ENCODE measurements at regions not wholly inside any gene's neighbourhood (a gene's known extent, or its start where the extent isn't known, plus 50 kb on each side); places are given as distances from the start of the nearest gene placed in this dataset.

GRCh38 chr12:126949558-126949957 lies 1317.4 kb upstream of the TMEM132C start:
- no peak for TF ChIP-seq CTCF (IDR thresholded peaks at IDR 0.05; ENCODE audit: insufficient read depth, low read length, poor library complexity, severe bottlenecking)
- H3K36me3 ChIP-seq (ENCODE audit: control insufficient read depth, insufficient read depth, low read length) = no peaks in the 10 kb centered on the region
- no peak overlapping the region for H3K4me3 ChIP-seq (replicated peaks; ENCODE audit: low read depth, low read length)
- H3K27me3 ChIP-seq (replicated peaks; ENCODE audit: control insufficient read depth, insufficient read depth, low read length) = no peaks in the 10 kb centered on the region
- no peak for DNase-seq (ENCODE audit: extremely low read depth, insufficient read length)

- H3K27me3 ChIP-seq (replicated peaks; ENCODE audit: control insufficient read depth, insufficient read depth, low read length) = no peaks in the 10 kb centered on the region
Measured at GRCh38 chr12:126950266-126950665, 1316.7 kb upstream of the TMEM132C start.

GRCh38 chr12:126952096-126953007 lies 1314.6 kb upstream of the TMEM132C start:
- no peaks in the 10 kb centered on the region for H3K36me3 ChIP-seq (ENCODE audit: control insufficient read depth, insufficient read depth, low read length)
- H3K4me3 ChIP-seq (replicated peaks; ENCODE audit: low read depth, low read length) = no peak overlapping the region
- DNase-seq (ENCODE audit: extremely low read depth, insufficient read length) = no peak
- TF ChIP-seq CTCF (IDR thresholded peaks at IDR 0.05; ENCODE audit: insufficient read depth, low read length, poor library complexity, severe bottlenecking) = no peak
- no peaks in the 10 kb centered on the region for H3K27me3 ChIP-seq (replicated peaks; ENCODE audit: control insufficient read depth, insufficient read depth, low read length)

More at GRCh38 chr12:126950266-126950665, 1316.7 kb upstream of the TMEM132C start:
- no peak overlapping the region for H3K4me3 ChIP-seq (replicated peaks; ENCODE audit: low read depth, low read length)
- no peak for DNase-seq (ENCODE audit: extremely low read depth, insufficient read length)
- no peaks in the 10 kb centered on the region for H3K36me3 ChIP-seq (ENCODE audit: control insufficient read depth, insufficient read depth, low read length)
- no peak for TF ChIP-seq CTCF (IDR thresholded peaks at IDR 0.05; ENCODE audit: insufficient read depth, low read length, poor library complexity, severe bottlenecking)

GRCh38 chr12:126953365-126953889 lies 1313.5 kb upstream of the TMEM132C start:
- no peaks in the 10 kb centered on the region for H3K27me3 ChIP-seq (replicated peaks; ENCODE audit: control insufficient read depth, insufficient read depth, low read length)
- H3K4me3 ChIP-seq (replicated peaks; ENCODE audit: low read depth, low read length) = no peak overlapping the region
- TF ChIP-seq CTCF (IDR thresholded peaks at IDR 0.05; ENCODE audit: insufficient read depth, low read length, poor library complexity, severe bottlenecking) = no peak
- no peak for DNase-seq (ENCODE audit: extremely low read depth, insufficient read length)
- H3K36me3 ChIP-seq (ENCODE audit: control insufficient read depth, insufficient read depth, low read length) = no peaks in the 10 kb centered on the region

GRCh38 chr12:126960221-126960620 lies 1306.7 kb upstream of the TMEM132C start:
- Histone ChIP-seq H3K27me3 (replicated peaks; ENCODE audit: control insufficient read depth, insufficient read depth, low read length) (no peaks in the 10 kb centered on the region), H3K36me3 (ENCODE audit: control insufficient read depth, insufficient read depth, low read length) (no peaks in the 10 kb centered on the region), H3K4me3 (replicated peaks; ENCODE audit: low read depth, low read length) (no peak overlapping the region)
- no peak for TF ChIP-seq CTCF (IDR thresholded peaks at IDR 0.05; ENCODE audit: insufficient read depth, low read length, poor library complexity, severe bottlenecking)
- DNase-seq (ENCODE audit: extremely low read depth, insufficient read length) = no peak

All from GM06990 (cell line).